IPS-11a (cell line): ENCODE measurements at regions not wholly inside any gene's neighbourhood (a gene's known extent, or its start where the extent isn't known, plus 50 kb on each side); places are given as distances from the start of the nearest gene placed in this dataset.
"Not testable (repeated sequence)": the region's sequence is repeated elsewhere in the genome, so short reads cannot be mapped to it uniquely, and the experiment has no call there.

Source experiments
- H3K4me3 ChIP-seq: one replicate; pipeline ENCODE4 v1.5.1; 2013; ENCODE audit warnings: low read depth, low read length, control low read depth

DNA sequence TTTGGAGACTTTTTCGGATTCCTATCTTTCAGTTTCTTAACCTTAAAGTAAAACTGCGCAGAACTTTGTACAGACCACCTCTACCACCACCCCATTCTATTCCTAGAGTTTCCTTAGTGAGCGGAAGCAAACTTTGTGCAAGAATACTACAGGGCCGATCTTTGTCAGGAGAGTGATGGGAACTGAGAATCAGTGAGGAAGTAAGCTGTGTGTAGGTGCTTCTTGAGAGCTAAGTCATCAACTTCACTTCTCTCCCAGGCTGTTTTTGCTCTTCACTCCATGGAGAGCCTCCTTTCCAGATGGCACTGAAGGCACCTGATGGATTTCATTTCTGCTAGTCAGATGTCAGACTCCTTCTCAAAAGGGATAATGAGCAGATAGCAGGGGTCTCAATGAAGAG, 127.3 kb downstream of the SPATA31D1 start:
- H3K4me3 ChIP-seq, result no peak overlapping the region

DNA sequence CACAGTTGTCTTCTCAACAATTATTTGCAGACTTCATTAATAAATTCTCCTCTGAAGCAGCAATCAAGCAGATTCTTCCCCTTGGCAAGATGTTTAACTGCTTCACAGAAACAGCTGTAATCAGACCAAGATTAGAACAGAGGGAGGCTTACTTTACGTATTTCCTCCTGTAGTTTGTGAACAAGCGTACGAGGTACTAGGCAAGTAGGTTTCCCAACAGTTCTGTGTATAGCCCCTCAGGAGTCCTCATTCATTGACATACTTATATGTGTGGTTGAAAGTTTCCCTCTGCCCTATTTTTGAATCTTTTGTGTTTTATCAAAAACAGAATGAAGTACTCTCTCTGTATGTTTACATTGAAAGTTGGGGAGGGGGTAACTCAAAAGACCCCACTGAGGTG, 128.0 kb downstream of the SPATA31D1 start:
- no peak overlapping the region for H3K4me3 ChIP-seq

DNA sequence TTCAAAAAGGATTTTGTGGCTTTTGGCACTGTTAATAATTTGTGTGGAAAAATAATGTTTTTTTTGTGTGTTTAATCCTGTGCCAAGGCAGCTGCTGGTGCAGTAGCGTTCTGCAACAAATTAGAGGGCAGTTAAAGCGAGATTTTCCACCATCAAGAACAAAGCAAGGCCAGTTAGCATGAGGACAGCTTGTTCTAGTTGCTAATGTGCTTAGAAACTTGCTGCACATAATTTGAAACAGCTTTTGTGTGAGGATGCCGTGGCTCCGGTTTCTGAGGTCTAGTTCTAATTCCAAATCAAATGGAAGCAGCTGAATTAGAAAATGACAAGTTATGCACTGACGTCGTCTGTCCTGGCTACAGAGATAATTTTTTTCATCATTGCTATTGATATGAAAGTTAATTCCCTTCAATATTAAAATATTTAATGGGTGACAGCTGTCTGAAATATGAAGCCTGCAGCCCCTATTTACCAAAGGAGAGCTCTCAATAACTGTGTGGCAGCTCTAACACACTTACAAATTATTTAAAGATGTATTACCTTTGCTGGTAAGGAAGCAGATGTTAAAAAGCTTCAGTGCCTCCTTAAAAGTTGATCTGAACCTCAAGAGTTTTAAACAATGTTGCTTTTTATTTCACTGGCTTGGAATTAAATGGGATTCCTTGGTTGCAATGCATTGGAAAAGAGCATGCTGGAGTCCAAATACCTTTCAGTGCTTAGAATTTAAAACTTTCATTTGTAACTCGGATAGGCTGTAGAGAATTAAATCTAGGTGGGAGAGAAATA, 128.6 kb downstream of the SPATA31D1 start:
- no peak overlapping the region for H3K4me3 ChIP-seq

DNA sequence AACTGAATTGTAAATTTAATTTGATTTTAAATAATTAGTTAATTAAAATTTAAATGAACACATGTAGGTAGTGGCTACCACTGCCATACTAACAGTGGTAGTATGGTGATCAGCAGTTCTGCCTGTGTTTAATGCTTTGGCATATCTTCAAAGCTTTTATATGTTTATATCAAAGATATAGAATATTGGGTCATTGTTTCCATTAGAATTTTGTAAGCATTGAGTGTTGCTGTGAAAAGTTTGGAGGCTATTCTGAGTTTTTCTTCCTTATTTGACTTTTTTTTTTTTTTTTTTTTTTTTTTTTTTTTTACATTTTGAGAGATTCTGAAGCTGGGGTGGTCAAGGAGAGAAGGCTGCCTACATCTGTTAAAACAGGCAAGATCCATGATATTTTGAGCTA, 134.2 kb downstream of the SPATA31D1 start:
- no peak overlapping the region for H3K4me3 ChIP-seq

DNA sequence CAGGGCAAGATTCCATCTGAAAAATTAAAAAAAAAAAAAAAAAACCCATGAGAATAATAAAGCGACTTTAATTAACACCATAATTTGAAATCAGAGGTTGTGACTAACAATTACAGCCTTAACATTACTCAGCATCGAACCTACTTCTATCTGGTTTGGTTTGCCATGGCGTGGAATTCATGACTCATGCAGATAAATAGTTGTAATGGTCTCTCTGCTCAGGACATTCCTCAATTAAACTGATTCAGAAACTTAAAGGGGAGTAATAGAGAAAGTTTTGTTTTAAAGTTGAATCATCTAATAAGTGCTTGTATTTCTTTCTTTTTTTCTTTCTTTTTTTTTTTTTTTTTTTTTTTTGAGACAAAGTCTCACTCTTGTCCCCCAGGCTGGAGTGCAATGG, 135.5 kb downstream of the SPATA31D1 start:
- no peak overlapping the region for H3K4me3 ChIP-seq

DNA sequence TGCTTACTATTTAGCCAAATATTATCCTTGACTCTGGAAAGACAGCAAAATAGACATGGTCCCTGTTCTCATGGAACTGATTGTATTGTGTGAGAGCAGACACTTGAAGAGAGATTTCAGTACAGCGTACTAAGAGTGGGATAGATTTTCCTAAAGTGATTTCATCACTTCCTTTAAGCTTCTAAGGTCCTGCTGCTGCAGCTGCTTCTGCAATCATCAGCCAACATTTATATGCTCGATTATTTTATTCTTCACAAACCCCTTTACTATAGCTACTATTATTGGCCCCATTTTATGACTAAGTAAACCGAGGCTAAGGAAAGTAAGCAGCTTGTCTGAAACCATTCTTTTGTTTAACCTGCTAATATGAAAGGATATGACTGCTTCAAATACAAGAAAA, 137.7 kb downstream of the SPATA31D1 start:
- H3K4me3 ChIP-seq, result no peak overlapping the region

DNA sequence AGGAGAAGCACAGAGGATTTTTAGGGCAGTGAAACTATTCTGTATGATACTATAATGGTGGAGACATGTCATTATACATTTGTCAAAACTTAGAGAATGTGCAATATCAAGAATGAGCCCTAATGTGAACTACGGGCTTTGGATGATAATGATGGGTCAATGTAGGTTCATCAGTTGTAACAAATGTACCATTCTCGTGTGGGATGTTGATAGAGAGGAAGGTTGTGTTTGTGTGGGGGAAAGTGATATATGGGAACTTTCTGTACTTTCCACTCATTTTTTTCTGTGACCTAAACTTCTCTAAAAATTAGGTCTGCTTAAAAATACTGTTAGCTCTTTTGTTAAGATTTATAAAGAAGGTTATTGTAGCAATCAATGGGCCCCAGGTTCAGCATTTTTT, 138.9 kb downstream of the SPATA31D1 start:
- no peak overlapping the region for H3K4me3 ChIP-seq

DNA sequence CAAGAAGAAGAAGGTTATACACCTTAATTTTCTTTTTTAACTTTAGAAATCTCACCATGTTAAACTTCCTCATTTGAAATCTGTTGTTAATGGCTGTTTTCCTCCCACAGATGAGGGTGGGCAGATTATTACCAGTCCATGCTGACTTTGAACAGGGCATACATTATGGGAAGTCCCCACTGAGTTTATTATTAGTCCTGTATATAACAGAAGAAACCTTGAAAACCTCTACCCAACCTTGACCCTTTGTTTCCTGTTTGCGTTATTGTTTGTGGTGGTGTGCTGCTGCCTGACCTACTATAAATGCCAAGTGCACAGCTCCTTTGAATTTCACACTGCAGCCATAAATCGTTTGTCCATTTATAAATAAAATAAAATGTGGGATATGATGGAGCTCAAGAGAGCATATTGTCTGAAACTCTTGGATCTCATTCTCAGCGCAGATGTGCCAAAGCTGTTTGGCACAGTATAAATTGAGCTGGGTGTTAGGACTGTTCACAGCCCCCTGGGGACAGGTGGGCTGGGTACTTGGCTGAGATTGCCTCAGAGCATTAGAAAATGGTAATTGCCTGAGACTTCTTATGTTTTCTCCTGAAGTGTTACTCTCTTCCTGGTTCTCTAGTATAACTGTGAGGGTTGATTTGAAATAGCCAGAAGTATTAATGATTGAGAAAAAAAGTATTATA, 139.6 kb downstream of the SPATA31D1 start:
- H3K4me3 ChIP-seq, result no peak overlapping the region

DNA sequence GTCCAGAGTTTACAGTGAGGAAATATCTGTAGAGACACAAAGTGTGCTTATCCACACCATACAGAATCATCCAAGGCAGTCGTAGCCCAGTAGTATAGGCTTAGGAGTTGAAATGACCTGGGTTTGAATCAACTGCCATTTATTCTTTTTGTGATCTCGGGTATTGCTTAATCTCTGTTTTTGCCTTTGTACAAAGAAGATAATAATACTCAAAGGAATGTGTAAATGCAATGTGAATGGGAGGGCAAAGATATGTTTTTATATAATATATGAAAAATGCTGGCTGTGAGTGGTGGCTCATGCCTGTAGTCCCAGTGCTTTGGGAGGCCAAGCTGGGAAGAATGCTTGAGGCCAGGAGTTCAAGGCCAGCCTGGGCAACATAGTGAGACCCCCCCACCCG, 141.1 kb downstream of the SPATA31D1 start:
- no peak overlapping the region for H3K4me3 ChIP-seq

DNA sequence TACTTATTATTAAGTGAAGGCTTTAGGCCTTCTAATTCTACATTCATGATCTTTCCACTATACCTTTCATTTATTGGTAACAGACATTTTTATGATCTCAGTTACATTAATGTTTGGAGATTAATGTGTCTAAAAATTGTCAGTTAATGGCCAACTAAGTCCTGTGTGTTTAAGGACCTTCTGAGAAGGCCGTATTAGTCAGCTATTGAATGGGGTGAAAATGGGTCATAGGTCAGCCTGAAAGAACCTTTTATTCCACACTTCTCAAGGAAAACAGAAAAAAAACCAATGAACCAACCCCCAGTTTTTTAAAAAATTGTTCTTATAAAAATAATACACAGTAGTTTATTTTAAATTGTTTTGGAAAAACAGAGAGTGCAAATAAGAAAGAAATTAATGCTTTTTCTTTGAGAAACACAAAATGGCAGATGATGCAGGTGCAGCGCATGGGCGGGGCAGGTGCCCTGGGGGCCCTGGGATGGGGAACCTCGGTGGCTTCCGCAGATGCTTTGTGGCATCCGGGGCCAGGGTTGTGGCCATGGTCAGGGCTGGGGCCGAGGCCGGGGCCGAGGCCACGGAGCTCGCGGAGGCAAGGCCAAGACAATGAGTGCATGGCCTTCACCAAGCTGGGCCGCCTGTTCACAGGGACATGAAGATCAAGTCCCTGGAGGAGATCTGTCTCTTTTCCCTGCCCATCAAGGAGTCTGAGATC, 141.9 kb downstream of the SPATA31D1 start:
- H3K4me3 ChIP-seq, result no peak overlapping the region

DNA sequence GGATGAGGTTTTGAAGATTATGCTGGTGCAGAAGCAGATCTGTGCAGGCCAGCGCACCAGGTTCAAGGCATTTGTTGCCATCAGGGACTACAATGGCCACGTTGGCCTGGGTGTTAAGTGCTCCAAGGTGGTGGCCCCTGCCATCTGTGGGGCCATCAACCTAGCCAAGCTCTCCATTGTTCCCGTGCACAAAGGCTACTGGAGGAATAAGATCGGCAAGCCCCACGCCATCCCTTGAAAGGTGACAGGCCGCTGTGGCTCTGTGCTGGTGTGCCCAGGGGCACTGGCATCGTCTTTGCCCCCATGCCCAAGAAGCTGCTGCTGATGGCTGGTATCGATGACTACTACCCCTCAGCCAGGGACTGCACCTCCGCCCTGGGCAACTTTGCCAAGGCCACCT, 142.5 kb downstream of the SPATA31D1 start:
- H3K4me3 ChIP-seq, result no peak overlapping the region

DNA sequence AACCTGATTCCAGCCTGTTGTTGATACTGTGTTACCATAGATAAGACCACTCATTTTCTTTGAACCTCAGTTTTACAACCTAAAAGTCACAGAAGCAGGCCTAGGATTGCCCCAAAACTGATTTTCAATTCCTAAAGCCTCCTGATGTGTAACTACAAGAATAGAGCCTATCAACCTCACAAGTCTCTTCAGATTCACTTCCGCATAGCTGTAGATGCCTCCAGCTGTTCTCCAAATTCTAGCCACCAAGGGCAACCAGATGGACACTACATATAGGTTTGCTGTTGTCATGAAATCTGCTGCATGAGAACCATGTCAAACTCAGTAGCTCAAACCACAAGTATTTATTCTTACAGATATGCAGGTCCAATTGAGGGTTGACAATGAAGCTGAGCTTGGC, 143.5 kb downstream of the SPATA31D1 start:
- H3K4me3 ChIP-seq, result no peak overlapping the region

DNA sequence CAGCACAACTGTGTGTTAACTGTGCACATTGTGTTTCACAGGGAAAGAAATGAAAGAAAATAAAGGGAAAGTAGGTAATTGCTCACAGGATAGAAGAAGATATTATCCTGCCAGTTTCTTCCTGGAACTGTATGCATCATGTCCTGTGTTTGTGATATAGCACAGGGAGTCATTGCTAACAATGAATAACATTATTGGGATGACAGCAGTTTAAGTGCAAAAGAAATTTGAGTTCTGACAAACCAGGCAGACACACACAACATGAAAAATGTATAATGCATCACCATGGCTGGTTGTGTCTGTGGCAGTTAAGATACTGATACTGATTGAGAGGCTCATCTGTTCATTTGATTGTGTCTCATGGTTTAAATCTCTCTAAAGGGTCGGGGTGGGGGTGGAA, 145.4 kb downstream of the SPATA31D1 start:
- no peak overlapping the region for H3K4me3 ChIP-seq

DNA sequence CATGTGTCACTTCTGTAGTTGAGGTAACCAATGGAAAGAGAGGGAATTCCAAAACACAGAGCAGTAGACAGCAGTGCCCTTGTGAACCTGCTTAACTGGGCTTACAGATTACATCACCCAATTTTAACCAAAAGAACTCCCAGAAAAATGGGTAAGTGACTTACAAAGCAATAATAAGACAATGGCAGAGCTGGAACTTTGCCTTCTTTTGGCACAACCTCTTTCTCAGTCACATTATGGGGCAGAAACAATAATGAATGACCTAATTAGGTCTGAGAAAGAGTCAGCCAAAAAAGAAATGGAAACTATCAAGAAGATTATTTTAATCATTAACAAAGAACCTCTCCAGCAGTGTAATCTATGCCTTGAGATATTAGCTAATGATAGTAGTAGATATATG, 146.5 kb downstream of the SPATA31D1 start:
- H3K4me3 ChIP-seq, result no peak overlapping the region

DNA sequence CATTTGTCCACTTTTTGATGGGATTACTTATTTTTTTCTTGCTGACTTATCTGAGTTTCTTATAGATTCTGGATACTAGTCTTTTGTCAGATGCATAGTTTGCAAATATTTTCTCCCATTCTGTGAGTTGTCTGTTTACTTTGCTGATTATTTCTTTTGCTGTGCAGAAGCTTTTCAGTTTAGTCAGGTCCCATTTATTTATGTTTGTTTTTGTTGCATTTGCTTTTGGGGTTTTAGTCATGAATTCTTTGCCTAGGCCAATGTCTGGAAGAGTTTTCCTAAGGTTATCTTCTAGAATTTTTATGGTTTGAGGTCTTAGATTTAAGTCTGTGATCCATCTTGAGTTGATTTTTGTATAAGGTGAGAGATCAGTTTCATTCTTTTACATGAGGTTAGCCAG, 149.5 kb downstream of the SPATA31D1 start:
- H3K4me3 ChIP-seq, result not testable (repeated sequence)

DNA sequence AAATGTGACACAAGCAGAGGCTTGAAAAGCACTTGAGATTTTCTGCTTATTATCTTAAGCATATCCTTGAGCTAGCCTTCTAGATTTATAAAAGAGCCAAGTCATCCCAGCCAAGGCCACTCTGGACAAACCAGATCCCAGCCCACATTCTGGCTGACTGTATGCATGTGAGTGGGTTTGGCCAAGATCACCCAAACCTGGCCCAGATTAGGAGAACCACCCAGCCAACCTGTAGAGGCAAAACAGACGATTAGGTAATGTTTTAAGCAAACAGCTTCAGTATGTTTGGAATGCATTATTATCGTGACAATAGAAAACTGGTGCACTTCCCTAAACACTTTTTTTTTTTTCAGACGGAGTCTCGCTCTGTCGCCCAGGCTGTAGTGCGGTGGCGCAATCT, 151.9 kb downstream of the SPATA31D1 start:
- no peak overlapping the region for H3K4me3 ChIP-seq

DNA sequence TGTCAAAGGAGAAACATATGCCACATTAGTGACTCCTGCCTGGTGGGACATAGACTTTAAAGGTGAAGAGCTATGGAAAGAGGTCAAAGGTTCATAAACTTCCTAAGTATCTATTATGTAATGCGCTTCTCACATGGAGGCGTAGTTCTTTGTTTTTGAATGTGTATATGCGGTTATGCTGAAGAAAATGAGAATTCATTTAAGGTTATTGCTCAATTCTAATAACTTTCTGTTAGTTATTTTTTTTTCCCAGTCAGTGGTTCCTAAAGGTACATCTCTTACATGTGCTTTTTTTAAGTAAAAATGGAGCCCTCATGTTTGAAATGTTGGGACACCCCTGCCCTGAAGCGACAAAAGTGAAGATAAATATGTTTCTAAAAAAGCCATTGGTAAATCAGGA, 156.2 kb downstream of the SPATA31D1 start:
- H3K4me3 ChIP-seq, result no peak overlapping the region

DNA sequence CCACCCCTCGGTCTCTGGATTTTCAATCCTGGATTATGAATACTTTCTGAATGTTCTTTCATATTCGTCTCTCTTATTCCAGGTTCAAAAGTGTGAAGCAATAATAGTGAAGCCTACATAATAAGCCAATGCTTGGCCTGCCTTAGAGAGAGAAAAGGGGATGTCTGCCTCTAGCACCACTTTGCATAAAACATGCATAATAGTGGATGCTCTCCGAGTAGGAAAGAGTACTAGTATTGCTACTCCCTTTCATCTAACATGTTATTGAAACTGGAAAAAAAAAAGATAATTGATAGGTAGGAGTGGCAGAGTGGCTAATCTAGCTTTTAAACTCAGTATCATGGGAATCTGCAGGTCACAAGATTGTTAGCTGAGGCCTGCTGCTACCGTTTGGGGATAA, 158.1 kb downstream of the SPATA31D1 start:
- H3K4me3 ChIP-seq, result no peak overlapping the region

DNA sequence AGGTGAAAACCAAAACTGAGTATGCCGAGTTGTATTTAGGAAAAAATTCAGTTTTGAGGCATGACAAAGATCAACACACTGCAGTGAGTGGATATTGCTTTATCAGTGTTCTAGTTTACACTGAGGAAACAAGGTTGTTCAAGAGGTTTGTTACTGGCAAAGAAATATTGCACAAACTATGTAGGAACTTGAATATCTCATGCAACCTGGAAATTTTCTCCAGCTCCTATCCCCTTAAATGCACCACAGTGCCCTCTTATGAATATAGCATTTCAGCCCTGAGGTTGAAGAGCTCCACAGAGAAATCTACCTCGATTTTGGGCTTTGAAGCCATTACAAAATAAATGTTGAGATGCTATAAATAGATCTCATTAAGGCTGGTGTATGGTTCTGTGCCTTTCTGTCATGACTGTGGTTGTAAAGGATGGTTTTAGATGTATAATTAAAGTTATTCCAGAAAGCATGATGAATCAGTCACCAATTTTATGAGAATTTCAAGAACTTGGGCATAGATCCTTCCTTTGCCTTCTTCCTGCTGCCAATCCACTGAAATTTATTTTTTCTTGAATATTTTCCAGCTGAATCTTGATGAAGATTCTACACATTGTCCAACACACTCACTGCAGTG, 159.3 kb downstream of the SPATA31D1 start:
- no peak overlapping the region for H3K4me3 ChIP-seq

DNA sequence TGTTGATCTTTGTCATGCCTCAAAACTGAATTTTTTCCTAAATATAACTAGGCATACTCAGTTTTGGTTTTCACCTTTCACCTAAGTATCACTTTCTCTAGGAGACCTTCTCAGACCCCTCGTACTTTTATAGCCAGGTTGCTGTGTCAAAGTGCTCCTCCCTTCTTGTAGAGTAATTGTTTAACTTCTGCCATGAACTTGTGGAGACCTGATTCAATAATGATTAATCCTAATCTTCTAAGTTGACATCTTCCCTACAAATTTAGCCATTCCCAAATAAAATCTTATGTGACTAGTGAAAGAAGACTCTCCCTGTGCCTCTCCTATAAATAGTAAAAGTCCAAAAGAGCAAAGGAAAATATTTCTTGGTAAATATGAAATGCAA, 159.8 kb downstream of the SPATA31D1 start:
- H3K4me3 ChIP-seq, result no peak overlapping the region

DNA sequence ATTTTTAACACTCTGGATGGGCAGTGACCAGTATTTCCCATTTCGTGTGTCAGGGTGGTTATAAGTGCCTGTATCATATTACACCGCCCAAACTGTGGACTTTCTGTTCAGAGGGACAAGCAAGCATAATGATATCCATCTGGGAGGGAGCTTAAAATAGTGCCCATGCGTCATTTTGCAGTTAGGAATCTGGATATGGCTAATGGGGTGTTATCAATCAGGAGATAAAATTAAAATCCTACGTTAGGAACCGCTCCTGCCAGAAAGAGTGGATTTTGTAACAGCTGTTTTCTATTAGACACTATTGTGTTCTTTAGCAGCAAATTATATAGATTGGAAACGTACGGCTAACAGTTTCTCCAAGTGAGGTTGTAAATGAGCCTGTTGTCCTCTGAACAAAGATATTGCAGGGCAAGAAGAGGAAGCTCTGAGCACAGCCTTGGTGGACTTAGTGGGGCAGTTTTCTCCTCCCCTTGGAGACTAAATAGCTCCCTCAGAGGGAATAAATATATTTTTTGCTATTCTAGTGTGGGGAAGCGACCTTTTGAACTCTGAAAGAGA, 160.4 kb downstream of the SPATA31D1 start:
- H3K4me3 ChIP-seq, result no peak overlapping the region
